Suppressor macrophage (primary cell): ENCODE measurements at regions not wholly inside any gene's neighbourhood (a gene's known extent, or its start where the extent isn't known, plus 50 kb on each side); places are given as distances from the start of the nearest gene placed in this dataset.
A peak's percentile ranks its signal among the peaks of the same experiment; 100 is the strongest.

Source experiments
- DNase-seq, 4 experiments: peaks; one replicate each; pipeline ENCODE4 v3.0.0-alpha.2; 2020 to 2022

DNA sequence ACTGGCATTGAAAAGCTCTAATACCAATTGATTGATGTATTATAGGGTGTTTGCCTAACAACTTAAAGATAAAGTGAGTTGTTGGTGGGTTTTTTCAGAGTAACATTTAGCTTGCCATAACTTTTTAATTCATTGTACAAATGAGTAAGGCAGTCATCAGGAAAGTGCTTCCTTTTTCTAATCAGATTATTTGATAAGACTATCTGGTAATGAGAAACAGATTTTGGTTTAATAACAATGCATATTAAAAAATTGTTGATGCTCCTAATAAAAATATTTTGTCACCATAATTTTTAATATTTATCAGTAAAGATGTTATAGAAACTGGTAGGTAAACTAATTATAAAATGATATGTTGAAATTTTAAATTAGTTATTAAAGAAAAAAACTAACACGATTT lies 51.3 kb downstream of the BLTP1 start:
- no peak for DNase-seq

DNA sequence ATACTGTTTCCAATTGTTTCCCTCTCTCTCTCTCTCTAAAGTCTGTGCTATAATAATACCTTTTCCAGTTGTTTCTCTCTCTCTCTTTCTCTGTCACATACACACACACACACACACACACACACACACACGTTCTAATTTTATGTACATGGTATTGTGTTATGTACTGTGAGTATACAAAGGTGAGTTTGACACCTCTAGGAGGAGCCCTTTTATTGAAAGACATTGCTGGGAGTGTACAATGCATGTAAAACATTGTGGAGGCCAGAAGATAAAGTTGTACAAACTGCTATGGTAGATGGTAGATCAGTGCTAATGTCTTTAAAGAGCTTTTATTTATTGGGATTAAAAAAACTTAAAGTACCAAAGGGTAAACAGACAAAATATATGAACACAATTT lies 53.6 kb downstream of the BLTP1 start:
- DNase-seq = no peak

DNA sequence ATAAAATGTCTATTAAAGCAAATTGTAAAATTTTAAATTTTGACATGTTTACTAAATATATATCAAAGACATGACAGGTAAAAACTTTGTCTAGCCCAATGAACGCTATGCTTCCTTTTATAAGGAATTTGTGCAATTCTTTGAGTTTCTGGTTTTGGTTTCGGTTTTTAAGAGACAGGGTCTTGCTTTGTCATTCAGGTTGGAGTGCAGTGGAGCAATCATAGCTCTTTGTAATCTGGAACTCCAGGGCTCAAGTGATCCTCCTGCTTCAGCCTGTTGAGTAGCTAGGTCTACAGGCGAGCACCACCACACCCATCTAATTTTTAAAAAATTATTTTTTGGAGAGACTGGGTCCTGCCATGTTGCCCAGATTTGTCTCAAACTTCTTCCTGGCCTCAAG lies 60.7 kb downstream of the BLTP1 start:
- DNase-seq = peak in 3 of 4 experiments; percentile 2 to 28 (median 3)

DNA sequence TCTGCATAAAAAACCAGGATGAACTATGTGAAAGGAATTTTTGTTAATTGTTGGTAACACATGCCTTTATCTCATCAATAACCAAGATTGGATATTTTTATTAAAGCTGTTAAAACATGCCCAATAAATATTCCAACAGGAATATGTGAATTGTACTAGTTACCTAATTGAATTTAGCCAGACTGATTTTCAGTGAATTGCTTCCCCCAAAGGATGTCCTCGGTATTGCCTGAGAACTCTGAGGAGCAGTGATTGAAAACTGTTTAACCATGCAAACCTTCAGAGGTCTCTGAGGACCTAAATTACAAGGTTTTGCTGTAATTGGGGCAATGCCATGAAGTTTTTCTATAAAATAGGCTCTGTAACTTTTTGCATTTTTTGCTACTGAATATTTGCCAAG lies 66.6 kb downstream of the BLTP1 start:
- peak in 2 of 4 experiments; percentile 2 to 4 for DNase-seq

DNA sequence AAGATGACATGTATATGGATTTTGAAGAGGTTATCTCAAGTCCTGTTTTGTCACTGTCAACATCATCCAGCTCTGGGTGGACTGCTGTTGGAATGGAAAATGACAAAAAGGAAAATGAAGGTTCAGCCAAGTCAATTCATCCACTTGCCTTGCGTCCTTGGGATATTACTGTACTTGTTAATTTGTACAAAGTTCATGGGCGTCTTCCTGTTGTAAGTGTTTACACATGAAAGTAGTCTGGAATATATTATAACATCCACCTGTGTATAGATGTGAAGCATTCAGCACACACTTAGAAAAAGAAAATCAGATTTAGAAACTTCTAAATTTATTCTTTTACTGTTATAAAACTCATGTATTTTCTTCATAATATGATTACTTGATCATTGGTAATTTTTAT lies 67.2 kb downstream of the BLTP1 start:
- DNase-seq = no peak

DNA sequence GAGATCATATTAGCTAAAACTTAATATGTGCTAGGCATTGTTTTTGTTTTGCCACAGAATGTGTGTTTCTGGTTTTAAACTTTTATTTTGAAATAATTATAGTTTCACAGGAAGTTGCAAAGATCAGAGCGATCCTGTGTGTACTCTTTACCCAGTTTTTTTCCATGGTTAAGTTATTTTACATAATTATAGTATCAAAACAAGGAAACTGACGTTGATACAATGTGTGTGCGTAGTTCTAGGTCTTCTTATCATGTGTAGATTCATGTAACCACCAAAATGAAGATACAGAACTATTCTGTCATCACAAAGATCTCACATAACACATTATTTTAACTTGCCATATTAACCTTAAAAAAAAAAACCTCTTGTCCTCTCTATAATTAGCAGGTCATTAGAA lies 69.2 kb downstream of the BLTP1 start:
- DNase-seq = no peak

DNA sequence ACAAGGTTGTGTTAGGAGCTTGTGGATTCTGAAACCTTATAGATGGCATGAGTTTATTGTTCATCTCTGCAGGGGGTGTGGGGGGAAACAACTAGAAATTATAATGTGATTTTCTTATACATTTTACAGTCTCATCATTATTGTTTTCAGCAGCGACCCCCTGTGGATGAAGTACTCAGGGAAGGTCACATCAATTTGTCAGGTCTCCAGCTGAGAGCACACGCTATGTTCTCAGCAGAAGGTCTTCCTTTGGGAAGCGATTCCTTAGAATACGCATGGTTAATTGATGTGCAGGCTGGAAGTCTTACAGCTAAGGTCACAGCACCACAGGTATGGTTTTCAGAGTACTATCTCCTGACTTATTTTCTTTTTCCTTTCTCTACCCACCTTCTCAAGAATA lies 72.2 kb downstream of the BLTP1 start:
- DNase-seq = peak in 2 of 4 experiments; percentile 4 to 7

DNA sequence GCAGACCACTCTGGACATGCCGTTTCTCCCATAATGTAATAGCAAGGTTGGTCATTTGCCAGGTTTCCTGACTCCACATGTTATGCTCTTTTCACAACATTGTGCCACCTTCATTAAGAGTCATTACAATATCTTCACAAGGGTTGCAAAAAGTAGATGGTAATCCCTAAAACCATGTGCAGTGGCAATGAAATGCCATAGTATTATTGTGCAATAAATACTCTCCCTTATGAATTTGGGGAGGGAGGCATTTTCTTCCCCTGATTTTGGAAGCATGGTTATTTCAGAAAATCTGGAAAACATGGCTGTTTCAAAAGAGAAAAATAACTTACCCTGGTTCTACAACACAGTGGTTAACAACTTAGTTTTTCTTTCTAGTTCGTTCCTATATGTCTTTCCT lies 75.1 kb downstream of the BLTP1 start:
- DNase-seq = no peak

DNA sequence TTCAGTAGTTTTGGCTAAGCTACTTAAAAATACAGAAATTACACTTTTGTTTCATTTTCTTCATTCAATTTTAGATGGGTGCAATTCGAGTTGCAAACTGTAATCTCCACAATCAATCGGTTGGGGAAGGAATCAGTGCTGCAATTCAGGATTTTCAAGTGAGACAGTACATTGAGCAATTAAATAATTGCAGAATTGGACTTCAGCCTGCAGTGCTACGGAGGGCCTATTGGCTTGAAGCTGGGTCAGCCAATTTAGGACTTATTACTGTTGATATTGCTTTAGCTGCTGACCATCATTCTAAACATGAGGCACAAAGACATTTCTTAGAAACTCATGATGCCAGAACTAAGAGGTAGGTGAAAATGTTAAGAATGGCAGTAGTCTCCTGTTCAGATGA lies 77.7 kb downstream of the BLTP1 start:
- DNase-seq = no peak

DNA sequence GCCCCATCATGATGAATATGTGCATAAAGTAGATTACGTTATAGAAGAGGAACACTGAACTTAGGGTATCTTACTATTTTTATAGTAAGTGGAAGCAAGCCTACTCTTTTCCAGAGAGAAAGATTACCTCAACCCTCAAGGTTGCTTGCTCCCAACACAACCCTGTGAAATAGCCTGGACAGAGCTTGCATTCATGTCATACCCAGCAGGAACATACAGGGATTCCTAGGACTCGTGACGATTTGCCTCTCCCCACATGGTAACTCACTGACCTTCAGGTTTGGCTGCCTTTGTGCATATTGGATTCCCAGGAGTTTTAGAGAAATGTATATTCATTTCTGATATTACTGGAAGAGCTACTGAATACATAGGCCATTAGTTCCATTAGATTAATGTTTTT lies 80.5 kb downstream of the BLTP1 start:
- no peak for DNase-seq

DNA sequence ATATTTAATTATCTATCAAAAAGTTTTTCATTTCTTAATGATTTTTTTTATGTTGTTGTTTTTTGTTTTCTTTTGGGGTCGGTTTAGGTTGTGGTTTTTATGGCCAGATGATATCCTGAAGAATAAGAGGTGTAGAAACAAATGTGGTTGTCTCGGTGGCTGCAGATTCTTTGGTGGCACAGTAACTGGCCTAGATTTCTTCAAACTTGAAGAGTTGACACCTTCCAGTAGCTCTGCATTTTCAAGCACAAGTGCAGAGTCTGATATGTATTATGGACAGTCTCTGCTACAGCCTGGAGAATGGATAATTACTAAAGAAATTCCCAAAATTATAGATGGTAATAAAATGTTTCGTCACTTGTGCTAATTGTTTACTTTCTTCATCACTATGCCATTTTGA lies 82.6 kb downstream of the BLTP1 start:
- DNase-seq = no peak

DNA sequence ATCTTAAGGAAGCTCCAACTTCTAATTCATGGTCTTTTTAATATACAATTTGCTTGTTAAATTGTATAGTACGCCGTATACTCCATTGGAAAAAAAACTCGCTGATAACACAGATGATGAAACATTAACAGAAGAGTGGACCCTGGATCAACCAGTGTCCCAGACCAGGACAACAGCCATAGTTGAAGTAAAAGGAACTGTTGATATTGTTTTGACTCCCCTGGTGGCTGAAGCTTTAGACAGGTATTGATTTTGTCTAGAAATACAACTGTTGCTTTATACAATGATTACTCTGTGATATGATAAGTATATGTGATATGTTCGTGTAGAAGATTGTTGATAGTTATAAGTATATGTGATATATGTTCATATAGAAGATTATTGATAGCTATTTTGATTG lies 91.7 kb downstream of the BLTP1 start:
- no peak for DNase-seq

DNA sequence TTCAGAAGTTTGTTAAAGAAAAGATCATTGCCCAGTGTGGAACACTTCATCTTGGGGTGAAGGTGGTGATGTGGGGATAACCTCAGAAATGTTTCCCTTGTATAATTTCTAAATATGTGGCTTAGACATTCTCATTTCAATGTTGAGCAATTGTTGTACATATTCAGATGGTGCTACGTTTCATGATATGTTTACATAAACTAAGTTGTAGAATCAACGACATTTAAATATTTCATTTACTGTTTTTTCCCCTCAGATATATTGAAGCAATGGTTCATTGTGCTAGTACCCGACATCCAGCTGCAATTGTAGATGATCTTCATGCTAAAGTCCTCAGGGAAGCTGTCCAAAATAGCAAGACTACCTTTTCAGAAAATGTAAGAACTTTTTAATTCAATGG lies 92.6 kb downstream of the BLTP1 start:
- DNase-seq = no peak

DNA sequence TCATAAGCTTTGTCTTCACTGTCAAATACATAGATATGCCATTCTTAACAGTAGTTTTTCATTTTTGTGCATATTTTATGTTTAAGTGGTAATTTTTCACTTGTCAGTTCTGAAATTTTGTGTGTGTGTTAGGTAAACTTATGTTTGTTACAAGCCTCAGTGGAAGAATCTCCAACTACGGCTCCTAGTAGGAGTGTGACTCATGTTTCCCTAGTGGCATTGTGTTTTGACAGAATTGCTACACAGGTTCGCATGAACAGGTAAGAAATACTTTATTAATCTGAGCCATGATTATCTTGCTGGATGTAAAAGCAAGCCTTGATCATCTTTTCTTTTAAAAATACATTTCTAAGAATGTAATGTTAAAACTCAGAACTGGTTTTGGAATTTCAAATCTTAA lies 94.4 kb downstream of the BLTP1 start:
- DNase-seq = no peak

DNA sequence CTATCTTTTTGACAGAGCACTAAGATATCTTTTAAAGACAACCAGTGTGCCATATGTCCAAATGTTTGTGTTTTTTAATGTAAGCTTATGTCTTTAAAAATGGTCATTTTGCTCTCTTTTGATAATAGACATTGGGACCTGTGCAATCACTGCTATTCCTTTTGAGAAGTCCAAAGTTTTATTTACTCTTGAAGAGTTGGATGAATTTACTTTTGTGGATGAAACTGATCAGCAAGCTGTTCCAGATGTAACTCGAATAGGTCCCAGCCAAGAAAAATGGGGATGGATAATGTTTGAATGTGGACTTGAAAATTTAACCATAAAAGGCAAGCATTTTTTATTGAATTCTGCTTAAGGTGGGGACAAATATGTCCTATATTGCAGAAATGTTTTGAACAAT lies 97.2 kb downstream of the BLTP1 start:
- DNase-seq = no peak

DNA sequence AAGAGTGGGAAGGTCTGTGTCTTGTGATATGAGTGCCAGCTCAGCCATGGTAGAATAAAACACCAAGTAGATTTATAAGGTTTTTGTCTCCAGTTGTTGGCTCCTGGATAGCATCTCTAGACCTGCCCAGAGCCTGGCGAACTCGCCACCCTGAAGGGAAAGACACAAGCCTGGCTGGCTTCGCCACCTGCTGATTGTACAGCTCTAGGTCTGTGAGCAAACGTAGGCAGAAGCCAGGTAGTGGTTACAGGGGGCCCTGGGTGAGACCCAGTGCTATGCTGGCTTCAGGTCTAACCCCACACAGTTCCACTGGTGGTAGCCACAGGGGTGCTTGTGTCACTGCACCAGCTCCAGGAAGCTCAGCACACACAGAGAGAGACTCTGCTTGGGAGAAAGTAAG lies 100.5 kb downstream of the BLTP1 start:
- no peak for DNase-seq

DNA sequence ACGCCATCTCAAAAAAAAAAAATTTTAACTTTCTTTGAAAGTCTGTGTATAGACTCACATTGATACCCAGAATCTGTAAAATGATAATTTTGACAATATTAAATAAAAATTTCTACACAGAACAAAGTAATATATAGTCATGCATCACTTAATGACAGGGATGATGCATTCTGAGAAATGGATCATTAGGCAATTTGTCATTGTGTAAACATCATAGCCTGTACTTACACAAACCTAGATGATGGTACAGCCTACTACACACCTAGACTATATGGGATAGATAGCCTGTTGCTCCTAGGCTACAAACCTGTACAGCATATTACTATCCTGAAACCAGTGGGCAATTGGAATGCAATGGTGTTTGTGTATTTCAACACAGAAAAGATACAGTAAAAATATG lies 107.7 kb downstream of the BLTP1 start:
- no peak for DNase-seq

DNA sequence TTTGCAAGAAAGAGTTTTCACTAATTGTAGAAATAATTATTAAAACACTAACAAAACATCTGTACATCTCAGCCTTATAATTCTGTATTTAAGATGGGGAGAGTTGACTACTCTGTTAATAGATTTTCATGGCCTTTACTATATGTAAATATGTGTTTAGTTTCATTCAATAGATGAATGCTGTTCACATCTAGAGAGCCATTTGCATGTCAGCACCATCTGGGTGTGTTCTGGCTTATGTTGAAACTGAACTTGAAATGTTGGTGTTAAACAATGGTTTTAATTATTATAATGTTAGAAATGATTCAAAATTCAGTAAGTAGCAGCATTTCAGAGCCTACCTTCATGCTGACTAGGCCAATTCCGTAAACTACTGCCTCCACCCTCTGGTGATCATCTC lies 102.5 kb upstream of the ADAD1 start:
- DNase-seq = no peak

DNA sequence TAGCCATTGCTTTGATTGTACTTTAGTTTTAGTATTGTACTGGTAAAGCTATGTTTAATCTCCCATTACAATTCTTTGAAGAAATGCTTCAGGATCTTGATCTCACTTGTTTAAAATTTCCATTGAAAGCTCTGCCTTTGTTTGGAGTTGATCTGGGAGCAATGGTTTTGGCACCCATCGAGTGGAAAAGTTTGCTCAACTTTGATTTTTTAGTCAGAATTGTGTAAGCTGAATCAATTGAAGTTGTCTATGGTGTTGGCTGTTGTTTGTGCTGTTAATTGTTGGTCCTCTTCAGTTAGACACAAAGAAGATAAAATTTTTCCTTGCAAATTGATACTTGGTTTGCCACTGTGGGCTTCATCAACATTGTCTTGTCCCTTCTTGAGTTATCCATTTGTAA lies 99.8 kb upstream of the ADAD1 start:
- DNase-seq = no peak

DNA sequence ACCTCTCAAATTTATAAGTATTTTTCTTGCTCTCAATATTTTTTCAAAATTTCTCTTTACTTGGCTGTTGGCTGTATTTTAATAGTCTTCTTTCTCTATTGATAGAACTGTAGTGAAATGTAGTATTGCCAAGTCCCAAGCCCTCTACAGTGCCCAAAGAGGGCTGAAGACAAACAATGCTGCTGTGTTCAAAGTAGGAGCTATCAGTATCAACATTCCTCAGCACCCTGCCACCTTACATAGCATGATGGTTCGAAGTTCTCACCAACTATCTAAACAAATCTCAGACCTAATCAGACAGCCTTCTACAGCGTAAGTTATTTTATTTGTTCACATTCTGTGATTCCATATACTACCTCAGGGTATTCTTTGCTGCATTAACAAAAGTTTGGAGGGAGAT lies 99.1 kb upstream of the ADAD1 start:
- no peak for DNase-seq

DNA sequence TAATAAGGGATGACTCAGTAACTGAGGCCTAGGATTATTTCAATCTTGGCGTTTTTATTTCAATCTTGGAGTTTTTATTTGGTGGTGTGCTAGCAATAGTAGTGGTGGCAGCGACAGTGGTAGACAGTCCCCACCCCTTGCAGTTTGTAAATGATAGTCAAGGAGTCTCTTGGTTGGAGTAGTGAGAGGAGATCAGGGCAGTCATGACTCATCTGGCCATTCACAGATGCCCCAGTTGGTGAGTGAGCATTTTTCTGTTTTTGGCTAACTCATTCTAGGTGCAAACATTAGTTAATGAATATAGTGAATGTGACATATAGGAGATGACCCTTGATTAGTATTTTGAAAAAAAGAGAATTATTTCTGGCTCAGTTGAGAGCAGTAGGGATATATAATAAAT lies 93.5 kb upstream of the ADAD1 start:
- no peak for DNase-seq

DNA sequence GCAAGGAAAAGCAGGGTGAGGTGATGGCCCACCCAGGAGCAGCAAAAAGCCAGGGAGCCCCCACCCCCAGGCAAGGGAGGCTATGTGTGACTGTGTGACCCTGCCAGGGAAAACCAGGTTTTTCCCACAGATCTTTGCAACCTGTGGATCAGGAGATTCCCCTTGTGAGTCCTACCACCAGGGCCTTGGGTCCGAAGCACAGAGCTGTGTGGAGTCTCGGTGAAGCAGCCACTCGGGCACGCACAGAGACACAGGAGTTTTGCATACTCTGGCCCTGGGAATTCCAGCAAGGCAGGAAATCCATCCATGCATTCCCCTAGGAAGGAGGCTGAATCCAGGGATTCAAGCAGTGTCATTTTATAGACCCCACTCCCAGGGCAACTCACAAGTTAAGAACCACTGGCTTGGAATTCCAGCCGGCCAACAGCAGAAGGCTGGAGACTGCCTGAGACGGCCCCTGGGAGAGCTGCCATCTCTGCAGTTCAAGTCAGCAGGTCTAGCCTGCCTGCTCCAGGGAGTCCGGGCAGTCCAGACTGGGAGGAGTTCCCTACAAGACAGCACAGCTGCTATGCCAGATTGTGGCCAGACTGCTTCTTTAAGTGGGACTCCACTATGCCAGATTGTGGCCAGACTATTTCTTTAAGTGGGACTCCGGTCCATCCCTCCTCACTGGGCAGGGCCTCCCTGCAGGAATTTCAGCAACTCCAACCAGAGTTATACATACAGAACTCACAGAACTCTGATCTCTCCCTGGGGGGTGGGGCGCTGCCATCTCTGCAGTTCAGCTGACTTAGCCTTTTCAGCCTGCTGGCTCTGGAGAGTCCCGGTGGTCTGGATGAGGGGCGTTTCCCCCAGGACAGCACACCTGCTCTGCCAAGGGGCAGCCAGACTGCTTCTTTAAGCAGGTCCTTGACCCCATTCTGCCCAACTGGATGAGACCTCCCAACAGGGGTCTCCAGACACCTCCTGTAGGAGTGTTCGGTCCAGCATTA lies 85.1 kb upstream of the ADAD1 start:
- DNase-seq = no peak

DNA sequence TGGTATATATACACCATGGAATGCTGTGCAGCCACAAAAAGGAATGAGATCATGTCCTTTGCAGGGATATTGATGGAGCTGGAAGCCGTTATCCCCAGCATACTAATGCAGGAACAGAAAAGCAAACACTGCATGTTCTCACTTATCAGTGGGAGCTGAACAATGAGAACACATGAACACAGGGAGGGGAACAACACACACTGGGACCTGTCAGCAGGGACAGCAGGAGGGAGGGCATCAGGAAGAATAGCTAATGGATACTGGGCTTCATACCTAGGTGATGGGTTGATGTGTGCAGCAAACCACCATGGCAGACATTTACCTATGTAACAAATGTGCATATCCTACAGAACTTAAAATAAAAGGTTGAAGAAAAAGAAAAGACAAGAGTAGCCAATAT lies 81.1 kb upstream of the ADAD1 start:
- no peak for DNase-seq

DNA sequence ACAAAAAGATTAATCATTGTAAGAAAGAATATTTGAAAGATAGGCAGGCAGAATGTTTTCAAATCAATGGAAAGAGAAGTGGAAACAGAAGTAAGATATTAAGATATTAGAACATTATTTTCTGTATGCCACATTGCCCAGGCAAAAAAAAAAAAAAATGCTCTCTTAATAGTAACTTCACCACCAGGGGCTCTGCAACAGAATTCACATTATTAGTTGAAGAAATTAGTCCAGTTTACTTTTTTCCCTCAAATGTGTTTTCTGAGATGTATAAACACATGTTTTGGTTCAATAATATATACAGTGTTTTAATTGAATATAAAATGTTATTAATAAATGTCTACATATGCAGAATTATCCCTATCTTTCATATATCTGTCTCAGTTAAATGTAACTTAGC lies 78.0 kb upstream of the ADAD1 start:
- DNase-seq = no peak

DNA sequence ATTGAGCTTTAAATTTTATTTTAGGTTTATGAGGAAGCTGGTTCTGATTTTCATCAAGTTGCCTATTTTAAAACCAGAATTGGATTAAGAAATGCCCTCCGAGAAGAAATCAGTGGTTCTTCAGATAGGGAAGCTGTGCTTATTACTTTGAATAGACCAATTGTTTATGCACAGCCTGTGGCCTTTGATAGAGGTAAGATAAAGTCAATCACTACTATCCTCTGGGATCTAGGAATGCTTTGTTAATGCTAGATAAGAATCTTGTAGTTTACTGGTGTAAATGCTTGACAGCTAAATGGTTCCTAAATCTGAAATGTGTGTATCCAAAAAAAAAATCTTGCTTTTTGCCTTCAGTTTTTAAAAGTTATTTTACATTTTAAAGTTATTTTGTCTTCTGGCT lies 73.0 kb upstream of the ADAD1 start:
- no peak for DNase-seq
